IMR-90 (cell line): ENCODE measurements at regions not wholly inside any gene's neighbourhood (a gene's known extent, or its start where the extent isn't known, plus 50 kb on each side); places are given as distances from the start of the nearest gene placed in this dataset.

Experiments used
- ATAC-seq: fragments of 200-7000 bp; cut with Tn5 transposase; 2 replicates; pipeline ENCODE4 v1.9.1; 2020; ENCODE audit warnings: low read depth, mild to moderate bottlenecking, moderate library complexity
- BruUV-seq: library from RNA; stranded (reverse); fragments of 400-500 nt; replicated peaks from 2 replicates; lab custom pipeline; 2021; lab: Mats Ljungman, UMichigan
- CTCF ChIA-PET: fragments of 300-600 bp; formaldehyde crosslinking; extraction: SDS; loops from one replicate; lab custom pipeline; 2021; ENCODE audit warnings: antibody characterized with exemption; lab: Yijun Ruan, JAX
- POLR2A ChIA-PET: fragments of 300-600 bp; sonication (Branson Sonifier 250); formaldehyde crosslinking; loops from one replicate; lab custom pipeline; 2022; ENCODE audit warnings: antibody characterized with exemption; ENCODE audit not compliant: unreplicated experiment; lab: Charles Lee
- DNase-seq: peaks from one replicate; pipeline ENCODE4 v3.0.0; 2013
- H2AFZ ChIP-seq: replicated peaks from 2 replicates; pipeline ENCODE3; 2013; ENCODE audit warnings: low read length, mild to moderate bottlenecking; ENCODE audit not compliant: poor library complexity
- H2AK5ac ChIP-seq: 2 replicates; pipeline ENCODE4 v1.6.1; 2013; ENCODE audit warnings: low read depth, low read length, inconsistent platforms
- H2AK9ac ChIP-seq: replicated peaks from 2 replicates; pipeline ENCODE3; 2013; ENCODE audit warnings: mild to moderate bottlenecking, low read depth, low read length, moderate library complexity; ENCODE audit not compliant: poor library complexity
- H2BK120ac ChIP-seq: 2 replicates; pipeline ENCODE4 v1.6.1; 2013; ENCODE audit warnings: low read depth, low read length, inconsistent platforms
- H2BK15ac ChIP-seq: 3 replicates; pipeline ENCODE4 v1.6.1; 2013; ENCODE audit warnings: low read depth, low read length, inconsistent platforms
- H2BK20ac ChIP-seq: 2 replicates; pipeline ENCODE4 v1.6.1; 2013; ENCODE audit warnings: low read depth, mild to moderate bottlenecking, inconsistent platforms, low read length, moderate library complexity
- H2BK5ac ChIP-seq: 2 replicates; pipeline ENCODE4 v1.6.1; 2013; ENCODE audit warnings: mild to moderate bottlenecking, low read depth, low read length, inconsistent platforms; ENCODE audit not compliant: poor library complexity, severe bottlenecking
- H3K14ac ChIP-seq: replicated peaks from 2 replicates; pipeline ENCODE4 v1.6.1; 2013; ENCODE audit warnings: low read depth, low read length, inconsistent platforms
- H3K18ac ChIP-seq: 2 replicates; pipeline ENCODE4 v1.6.1; 2013; ENCODE audit warnings: low read depth, low read length, control low read depth
- H3K23ac ChIP-seq: 2 replicates; pipeline ENCODE4 v1.6.1; 2013; ENCODE audit warnings: low read depth, low read length, inconsistent platforms
- H3K27ac ChIP-seq: 2 replicates; pipeline ENCODE4 v1.5.1; 2013; ENCODE audit warnings: mild to moderate bottlenecking, control low read depth, low read length; ENCODE audit not compliant: insufficient read depth
- H3K27me3 ChIP-seq: 2 replicates; pipeline ENCODE4 v1.6.1; 2013; ENCODE audit warnings: low read length; ENCODE audit not compliant: control insufficient read depth, insufficient read depth
- H3K36me3 ChIP-seq: 2 replicates; pipeline ENCODE4 v1.6.1; 2013; ENCODE audit warnings: low read length, mixed read lengths; ENCODE audit not compliant: control insufficient read depth, insufficient read depth
- H3K4ac ChIP-seq: 2 replicates; pipeline ENCODE4 v1.6.1; 2013; ENCODE audit warnings: low read depth, low read length, inconsistent platforms
- H3K4me1 ChIP-seq: 2 replicates; pipeline ENCODE4 v1.6.1; 2013; ENCODE audit warnings: low read length, mixed read lengths; ENCODE audit not compliant: control insufficient read depth, insufficient read depth
- H3K4me2 ChIP-seq: 2 replicates; pipeline ENCODE4 v1.6.1; 2013; ENCODE audit warnings: low read depth, mild to moderate bottlenecking, control low read depth, low read length, moderate library complexity
- H3K4me3 ChIP-seq: 2 replicates; pipeline ENCODE4 v1.5.1; 2013; ENCODE audit warnings: low read depth, mild to moderate bottlenecking, control low read depth, low read length, moderate library complexity; ENCODE audit not compliant: insufficient read depth
- H3K56ac ChIP-seq: 2 replicates; pipeline ENCODE4 v1.6.1; 2013; ENCODE audit warnings: low read length, inconsistent platforms; ENCODE audit not compliant: insufficient read depth; ENCODE audit errors: extremely low read depth
- H3K79me1 ChIP-seq, 2 experiments: 2 replicates each; pipeline ENCODE4 v1.6.1; 2013; ENCODE audit warnings: low read length in 2 of 2, inconsistent platforms in 1 of 2, low read depth in 1 of 2
- H3K9ac ChIP-seq: 2 replicates; pipeline ENCODE4 v1.6.1; 2013; ENCODE audit warnings: low read depth, low read length, control low read depth
- H3K9me1 ChIP-seq: 2 replicates; pipeline ENCODE4 v1.6.1; 2013; ENCODE audit warnings: low read length, inconsistent platforms; ENCODE audit not compliant: insufficient read depth
- H3K9me3 ChIP-seq: 2 replicates; pipeline ENCODE4 v1.6.1; 2013; ENCODE audit warnings: low read length; ENCODE audit not compliant: control insufficient read depth, insufficient read depth
- H4K20me1 ChIP-seq: 2 replicates; pipeline ENCODE4 v1.6.1; 2013; ENCODE audit warnings: low read length, inconsistent platforms; ENCODE audit not compliant: insufficient read depth
- H4K5ac ChIP-seq: 2 replicates; pipeline ENCODE4 v1.6.1; 2013; ENCODE audit warnings: mild to moderate bottlenecking, low read depth, low read length, control low read depth
- H4K8ac ChIP-seq, 2 experiments: 2 replicates each; pipeline ENCODE4 v1.6.1; 2013; ENCODE audit warnings: low read depth in 2 of 2, low read length in 2 of 2, control low read depth in 1 of 2, inconsistent platforms in 1 of 2
- H4K91ac ChIP-seq: 2 replicates; pipeline ENCODE4 v1.6.1; 2013; ENCODE audit warnings: low read depth, low read length, inconsistent platforms; ENCODE audit not compliant: insufficient read depth
- BHLHE40 ChIP-seq: fragments of 150-350 bp; IDR thresholded peaks from 2 replicates; pipeline ENCODE4 v1.6.1; 2016; ENCODE audit warnings: mild to moderate bottlenecking, low read depth, low read length
- CEBPB ChIP-seq: IDR thresholded peaks from 2 replicates; pipeline ENCODE4 v1.6.1; 2012; ENCODE audit warnings: low read depth, low read length, improper control_type of control experiment
- CHD1 ChIP-seq: IDR thresholded peaks from 2 replicates; pipeline ENCODE4 v1.6.1; 2012; ENCODE audit warnings: low read depth, low read length, improper control_type of control experiment
- CTCF ChIP-seq: conservative IDR thresholded peaks from 2 replicates; pipeline ENCODE4 v1.5.1; 2012; ENCODE audit warnings: mild to moderate bottlenecking, low read depth, low read length, improper control_type of control experiment
- FOS ChIP-seq: fragments of 150-350 bp; IDR thresholded peaks from 2 replicates; pipeline ENCODE4 v1.6.1; 2016; ENCODE audit warnings: low read depth, low read length
- MAFK ChIP-seq: IDR thresholded peaks from 2 replicates; pipeline ENCODE4 v1.6.1; 2012; ENCODE audit warnings: low read depth, low read length, improper control_type of control experiment
- MAZ ChIP-seq: IDR thresholded peaks from 2 replicates; pipeline ENCODE4 v1.6.1; 2012; ENCODE audit warnings: low read depth, mild to moderate bottlenecking, low read length, improper control_type of control experiment, moderate library complexity, borderline replicate concordance
- MXI1 ChIP-seq: IDR thresholded peaks from 2 replicates; pipeline ENCODE4 v1.6.1; 2012; ENCODE audit warnings: low read depth, mild to moderate bottlenecking, low read length, moderate library complexity, borderline replicate concordance
- NFE2L2 ChIP-seq: fragments of 150-350 bp; IDR thresholded peaks from 2 replicates; pipeline ENCODE4 v1.6.1; 2016; ENCODE audit warnings: low read depth, mild to moderate bottlenecking, low read length
- POLR2A ChIP-seq: IDR thresholded peaks from 2 replicates; pipeline ENCODE4 v1.6.1; 2012; ENCODE audit warnings: mild to moderate bottlenecking, low read depth, low read length
- RAD21 ChIP-seq: IDR thresholded peaks from 2 replicates; pipeline ENCODE4 v1.6.1; 2012; ENCODE audit warnings: low read length, improper control_type of control experiment
- RCOR1 ChIP-seq: IDR thresholded peaks from 2 replicates; pipeline ENCODE4 v1.6.1; 2012; ENCODE audit warnings: mild to moderate bottlenecking, low read length, improper control_type of control experiment; ENCODE audit not compliant: insufficient replicate concordance
- RFX5 ChIP-seq: IDR thresholded peaks from 2 replicates; pipeline ENCODE4 v1.8.0; 2012; ENCODE audit warnings: low read depth, mild to moderate bottlenecking, low read length, moderate library complexity
- SMC3 ChIP-seq: fragments of 150-350 bp; IDR thresholded peaks from 2 replicates; pipeline ENCODE4 v1.6.1; 2016; ENCODE audit warnings: low read depth, mild to moderate bottlenecking, antibody characterized with exemption, low read length, moderate library complexity
- WGBS, 2 experiments: methylation state at CpG; one replicate each; pipeline versions ENCODE4 v1.1.5 to v1.1.7; 2013; ENCODE audit warnings: missing lambda C conversion rate in 2 of 2; ENCODE audit not compliant: insufficient read length in 1 of 2; ENCODE audit errors: extremely low coverage in 2 of 2; 5-methylcytosine and 5-hydroxymethylcytosine counted together
- dilution Hi-C: fragments of 300-500 bp; cut with HindIII; formaldehyde crosslinking; loops from one replicate; pipeline ENCODE4 v1.14.3; 2018; ENCODE audit warnings: low sequenced_read_pairs; ENCODE audit not compliant: unreplicated experiment
- in situ Hi-C: fragments of 300-500 bp; cut with MboI; formaldehyde crosslinking; loops from 3 replicates; pipeline ENCODE4 v1.14.3; 2019; ENCODE audit warnings: low sequenced_read_pairs, inconsistent platforms, mixed read lengths
- intact Hi-C: fragments of 100-400 bp; cut with micrococcal nuclease; formaldehyde crosslinking; loops from 2 replicates; pipeline ENCODE4 v1.10.0; 2022
- TF ChIP-seq, protein P1 (sequence below): fragments of 150-350 bp; IDR thresholded peaks from 2 replicates; pipeline ENCODE4 v1.6.1; 2016; ENCODE audit warnings: low read depth, mild to moderate bottlenecking, low read length, moderate library complexity, borderline replicate concordance
- TF ChIP-seq, protein P2 (sequence below): fragments of 150-350 bp; IDR thresholded peaks from 2 replicates; pipeline ENCODE4 v1.6.1; 2017; ENCODE audit warnings: mild to moderate bottlenecking, antibody characterized with exemption, low read length, low read depth

DNA sequence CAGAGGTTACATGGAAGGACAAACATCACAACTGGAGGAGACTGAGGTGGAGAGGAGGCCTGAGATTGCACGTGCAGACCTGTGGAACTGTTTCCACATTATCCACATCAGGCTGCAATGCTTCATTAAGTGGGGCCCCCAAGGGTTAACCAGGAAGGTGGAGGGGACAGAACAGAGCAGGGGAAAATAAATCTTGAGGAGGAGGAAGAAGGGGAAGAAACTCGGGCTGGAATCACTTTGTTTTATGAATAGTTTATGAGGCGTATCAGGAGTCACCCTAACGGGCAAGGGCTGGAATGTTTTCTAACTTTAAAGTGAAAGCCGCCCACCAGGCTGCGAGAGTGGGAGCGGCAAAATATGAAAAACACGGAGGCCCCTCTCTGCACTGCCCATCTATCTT lies 154.9 kb downstream of the WNT5A start:
- Histone ChIP-seq H2AK5ac (peak overlapping the region; percentile 100), H3K18ac (peak overlapping the region; percentile 50), H3K9ac (no peak overlapping the region), H3K4me1 (peaks cover 27% of the 10 kb centered on the region), H2BK20ac (peak overlapping the region; percentile 97), H2BK15ac (peak overlapping the region; percentile 74; the same call in 2 of the 3 replicates), H3K9me1 (peaks cover 27% of the 10 kb centered on the region), H3K56ac (no peak overlapping the region), H4K8ac (peak overlapping the region; percentile 33 to 45; a peak in 2 of 4 replicates), H3K27ac (peak overlapping the region; percentile 17; the same call in 1 of the 2 replicates), H3K4me2 (no peak overlapping the region), H3K23ac (no peak overlapping the region), H3K14ac (peak overlapping the region; percentile 50; the same call in 1 of the 2 replicates), H3K4ac (peak overlapping the region; percentile 85), H4K91ac (peak overlapping the region; percentile 79), H3K79me1 (peaks cover 0 to 16% of the 10 kb centered on the region in 2 experiments; a peak in 1 of 4 replicates), H3K27me3 (no peaks in the 10 kb centered on the region), H2BK5ac (peak overlapping the region; percentile 98), H4K5ac (peak overlapping the region; percentile 21; the same call in 1 of the 2 replicates), H2AFZ (no peak overlapping the region), H2AK9ac (no peak overlapping the region), H4K20me1 (no peaks in the 10 kb centered on the region), H3K4me3 (no peak overlapping the region), H3K36me3 (no peaks in the 10 kb centered on the region), H3K9me3 (no peaks in the 10 kb centered on the region), H2BK120ac (peak overlapping the region; percentile 97)
- ChIA-PET POLR2A (no interaction called here), CTCF (no interaction called here)
- intact Hi-C loops (loop anchor here (5.0 kb wide), 3 partner anchors 135 to 380 kb away; no protein-coding TSS in a partner anchor), in situ Hi-C loops (loop anchor here (10.0 kb wide), 1 partner anchor 133 kb away; no protein-coding TSS in a partner anchor), dilution Hi-C loops (no loop called here)
- DNase-seq (no peak), ATAC-seq (no peak)
- BruUV-seq: no TSS peak
- no peak for TF ChIP-seq CEBPB
- no peak for TF ChIP-seq MAFK
- no peak for TF ChIP-seq BHLHE40
- TF ChIP-seq NFE2L2: no peak
- no peak for TF ChIP-seq CHD1
- TF ChIP-seq RAD21: no peak
- TF ChIP-seq, protein P1, sequence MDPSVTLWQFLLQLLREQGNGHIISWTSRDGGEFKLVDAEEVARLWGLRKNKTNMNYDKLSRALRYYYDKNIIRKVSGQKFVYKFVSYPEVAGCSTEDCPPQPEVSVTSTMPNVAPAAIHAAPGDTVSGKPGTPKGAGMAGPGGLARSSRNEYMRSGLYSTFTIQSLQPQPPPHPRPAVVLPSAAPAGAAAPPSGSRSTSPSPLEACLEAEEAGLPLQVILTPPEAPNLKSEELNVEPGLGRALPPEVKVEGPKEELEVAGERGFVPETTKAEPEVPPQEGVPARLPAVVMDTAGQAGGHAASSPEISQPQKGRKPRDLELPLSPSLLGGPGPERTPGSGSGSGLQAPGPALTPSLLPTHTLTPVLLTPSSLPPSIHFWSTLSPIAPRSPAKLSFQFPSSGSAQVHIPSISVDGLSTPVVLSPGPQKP: no peak
- no peak for TF ChIP-seq POLR2A
- TF ChIP-seq MXI1: no peak
- TF ChIP-seq FOS: no peak
- no peak for TF ChIP-seq MAZ
- no peak for TF ChIP-seq RCOR1
- TF ChIP-seq CTCF: no peak
- TF ChIP-seq SMC3: no peak
- TF ChIP-seq, protein P2, sequence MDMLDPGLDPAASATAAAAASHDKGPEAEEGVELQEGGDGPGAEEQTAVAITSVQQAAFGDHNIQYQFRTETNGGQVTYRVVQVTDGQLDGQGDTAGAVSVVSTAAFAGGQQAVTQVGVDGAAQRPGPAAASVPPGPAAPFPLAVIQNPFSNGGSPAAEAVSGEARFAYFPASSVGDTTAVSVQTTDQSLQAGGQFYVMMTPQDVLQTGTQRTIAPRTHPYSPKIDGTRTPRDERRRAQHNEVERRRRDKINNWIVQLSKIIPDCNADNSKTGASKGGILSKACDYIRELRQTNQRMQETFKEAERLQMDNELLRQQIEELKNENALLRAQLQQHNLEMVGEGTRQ: no peak
- no peak for TF ChIP-seq RFX5
- WGBS, 2 experiments: 83% methylated on average over 2 of the region's 8 CpGs; no CpG with 5 or more reads in 1 of the 2 experiments
